Vagina (tissue), 2 donors: ENCODE measurements at regions not wholly inside any gene's neighbourhood (a gene's known extent, or its start where the extent isn't known, plus 50 kb on each side); places are given as distances from the start of the nearest gene placed in this dataset.

ENCODE experiments used
- POLR2A ChIP-seq, 2 donors: fragments of 450-650 bp; IDR thresholded peaks; one replicate each; pipeline ENCODE4 v1.6.1; 2017; ENCODE audit warnings: antibody characterized with exemption in 2 of 2, mild to moderate bottlenecking in 2 of 2, moderate library complexity in 2 of 2
- TF ChIP-seq, protein P1 (sequence below), 3 experiments: fragments of 450-650 bp in 2 of 3; fragments of 200-600 bp in 1 of 3; sonication (generic) in 1 of 3; IDR thresholded peaks; one replicate each; pipeline ENCODE4 v1.5.1; 2017 to 2019; ENCODE audit warnings: antibody characterized with exemption in 3 of 3, mild to moderate bottlenecking in 2 of 3, moderate library complexity in 2 of 3

DNA sequence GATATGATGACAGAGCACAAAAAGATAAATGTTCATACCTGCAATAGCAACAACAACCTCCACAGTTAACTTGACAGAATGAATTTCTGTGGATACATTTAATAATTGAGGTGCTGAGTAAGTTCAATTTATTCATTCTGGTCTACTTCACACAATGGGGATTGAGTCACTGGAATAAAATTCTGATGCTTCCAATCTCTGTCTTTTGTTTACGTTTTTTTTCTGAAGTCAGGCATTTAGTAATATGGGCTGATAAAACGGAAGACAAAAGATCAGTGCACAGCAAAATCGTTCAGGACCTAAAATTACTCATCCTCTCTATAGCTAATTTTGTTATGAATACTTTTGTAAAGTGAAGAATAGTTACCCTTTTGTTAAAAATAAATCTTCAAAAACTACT lies 565.9 kb upstream of the CCDC54 start:
- TF ChIP-seq, protein P1, sequence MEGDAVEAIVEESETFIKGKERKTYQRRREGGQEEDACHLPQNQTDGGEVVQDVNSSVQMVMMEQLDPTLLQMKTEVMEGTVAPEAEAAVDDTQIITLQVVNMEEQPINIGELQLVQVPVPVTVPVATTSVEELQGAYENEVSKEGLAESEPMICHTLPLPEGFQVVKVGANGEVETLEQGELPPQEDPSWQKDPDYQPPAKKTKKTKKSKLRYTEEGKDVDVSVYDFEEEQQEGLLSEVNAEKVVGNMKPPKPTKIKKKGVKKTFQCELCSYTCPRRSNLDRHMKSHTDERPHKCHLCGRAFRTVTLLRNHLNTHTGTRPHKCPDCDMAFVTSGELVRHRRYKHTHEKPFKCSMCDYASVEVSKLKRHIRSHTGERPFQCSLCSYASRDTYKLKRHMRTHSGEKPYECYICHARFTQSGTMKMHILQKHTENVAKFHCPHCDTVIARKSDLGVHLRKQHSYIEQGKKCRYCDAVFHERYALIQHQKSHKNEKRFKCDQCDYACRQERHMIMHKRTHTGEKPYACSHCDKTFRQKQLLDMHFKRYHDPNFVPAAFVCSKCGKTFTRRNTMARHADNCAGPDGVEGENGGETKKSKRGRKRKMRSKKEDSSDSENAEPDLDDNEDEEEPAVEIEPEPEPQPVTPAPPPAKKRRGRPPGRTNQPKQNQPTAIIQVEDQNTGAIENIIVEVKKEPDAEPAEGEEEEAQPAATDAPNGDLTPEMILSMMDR (IDR thresholded peaks at IDR 0.05), result no peak
- TF ChIP-seq POLR2A (IDR thresholded peaks at IDR 0.05), result no peak
